HFF-Myc (cell line): ENCODE measurements at regions not wholly inside any gene's neighbourhood (a gene's known extent, or its start where the extent isn't known, plus 50 kb on each side); places are given as distances from the start of the nearest gene placed in this dataset.

ENCODE experiments used
- DNase-seq: peaks from one replicate; pipeline ENCODE4 v3.0.0-alpha.2; 2011; ENCODE audit warnings: low read depth; ENCODE audit errors: extremely low read depth
- H3K4me3 ChIP-seq: replicated peaks from 2 replicates; pipeline ENCODE4 v1.5.1; 2011; ENCODE audit warnings: low read depth, mild to moderate bottlenecking, control low read depth, low read length
- CTCF ChIP-seq: IDR thresholded peaks from 2 replicates; pipeline ENCODE4 v1.5.1; 2012; ENCODE audit warnings: mild to moderate bottlenecking, low read depth, low read length, control low read depth; ENCODE audit errors: missing control alignments

DNA sequence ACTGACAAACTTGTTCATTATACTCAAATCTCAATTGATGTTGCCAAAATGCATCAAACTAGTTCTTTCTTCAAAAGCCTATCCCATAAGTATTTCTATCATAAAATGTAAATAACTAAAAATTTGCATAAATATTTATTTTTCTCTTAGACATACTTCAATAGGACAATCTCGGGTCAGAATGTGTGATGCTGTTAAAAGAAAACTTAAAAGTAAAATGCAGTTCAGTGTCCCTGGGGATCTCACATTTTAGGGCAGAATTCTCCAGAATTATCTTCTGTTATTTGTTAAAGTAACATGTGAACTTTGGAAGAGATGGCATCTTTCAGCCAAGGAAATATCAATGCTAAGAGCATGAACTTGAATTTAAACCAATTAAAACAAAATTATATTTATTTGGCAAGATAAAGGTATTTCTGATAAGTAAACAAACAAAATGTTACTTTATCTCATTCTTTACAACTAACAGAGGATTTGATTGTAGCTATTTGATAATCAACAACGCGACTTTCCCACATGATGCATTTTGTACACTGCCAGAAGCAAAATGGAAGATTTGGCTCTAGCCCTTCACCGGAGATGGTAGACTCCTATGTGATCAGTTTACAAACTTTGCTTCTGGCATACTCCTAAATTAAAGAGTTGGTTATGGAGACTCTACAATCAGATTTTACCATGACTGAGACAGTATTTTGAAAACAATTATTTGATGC, 169.5 kb upstream of the EDNRB start:
- DNase-seq, result no peak
- no peak for TF ChIP-seq CTCF
- no peak overlapping the region for H3K4me3 ChIP-seq

- H3K4me3 ChIP-seq, result no peak overlapping the region
- TF ChIP-seq CTCF, result no peak
- DNase-seq, result no peak
Measured at GRCh38 chr13:78085434-78086225, 167.0 kb upstream of the EDNRB start.

DNA sequence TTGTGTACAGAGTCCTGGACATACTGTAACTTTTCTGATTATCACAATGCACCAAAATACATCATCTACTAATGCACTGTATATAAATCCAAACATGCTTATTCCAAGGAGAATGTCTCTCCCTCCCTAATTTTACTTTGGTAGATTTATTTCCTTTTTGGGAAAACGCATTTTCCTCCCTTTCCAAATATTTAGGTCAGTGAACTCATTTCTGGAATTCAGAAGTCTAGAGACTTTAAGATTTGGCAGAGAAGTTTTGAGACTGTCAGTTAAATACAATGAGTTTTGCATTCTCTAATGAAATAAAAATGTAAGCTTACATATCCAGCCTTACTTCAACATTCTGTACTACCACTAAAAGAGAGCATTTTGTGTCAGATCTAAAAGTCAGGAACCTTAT, 165.8 kb upstream of the EDNRB start:
- H3K4me3 ChIP-seq, result no peak overlapping the region
- no peak for DNase-seq
- TF ChIP-seq CTCF, result no peak

- TF ChIP-seq CTCF, result no peak
- H3K4me3 ChIP-seq, result no peak overlapping the region
- DNase-seq, result no peak
Measured at GRCh38 chr13:78078168-78078567, 159.5 kb upstream of the EDNRB start.

DNA sequence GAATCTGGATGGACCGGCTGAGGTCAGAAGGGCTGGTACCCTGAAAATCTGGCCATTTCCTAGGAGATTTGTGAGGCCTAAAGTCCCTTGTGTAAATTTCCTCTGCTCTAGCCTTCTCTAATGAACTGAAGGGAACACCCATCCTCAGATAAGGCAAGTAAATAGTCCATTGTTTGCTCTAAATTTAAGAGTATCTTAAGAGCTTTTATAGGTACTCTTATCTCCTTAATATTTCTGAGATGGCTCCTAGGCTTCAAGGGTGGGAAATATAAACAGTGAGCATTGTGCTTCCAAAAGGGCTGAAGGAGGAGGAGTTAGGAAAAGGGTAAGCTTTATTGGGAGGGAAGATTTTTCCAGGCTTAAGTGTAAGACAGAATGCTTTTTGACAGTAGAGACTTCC, 148.7 kb upstream of the EDNRB start:
- H3K4me3 ChIP-seq, result no peak overlapping the region
- TF ChIP-seq CTCF, result no peak
- no peak for DNase-seq

DNA sequence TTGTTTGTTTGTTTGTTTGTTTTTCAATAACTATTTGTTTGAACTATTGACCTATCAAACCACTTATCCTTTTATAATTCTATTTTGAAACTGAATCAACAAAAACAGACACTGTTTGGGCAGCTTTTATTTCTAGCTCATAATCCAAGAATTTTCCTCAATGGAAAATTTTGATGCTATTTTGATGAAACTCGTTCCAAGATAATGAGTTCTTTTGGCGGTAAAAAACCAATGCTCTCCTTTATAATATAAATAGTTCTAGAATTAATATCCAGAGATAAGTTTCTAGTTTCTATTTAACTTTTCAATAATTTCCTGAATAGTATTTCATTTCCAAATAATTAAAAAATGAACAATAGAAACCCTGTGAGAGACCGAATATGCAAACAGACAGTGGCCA, 146.5 kb upstream of the EDNRB start:
- TF ChIP-seq CTCF, result no peak
- no peak for DNase-seq

More for the DNA sequence above, 146.5 kb upstream of the EDNRB start:
- no peak overlapping the region for H3K4me3 ChIP-seq
